ENCODE measurements at regions not wholly inside any gene's neighbourhood (a gene's known extent, or its start where the extent isn't known, plus 50 kb on each side); places are given as distances from the start of the nearest gene placed in this dataset.

DNA sequence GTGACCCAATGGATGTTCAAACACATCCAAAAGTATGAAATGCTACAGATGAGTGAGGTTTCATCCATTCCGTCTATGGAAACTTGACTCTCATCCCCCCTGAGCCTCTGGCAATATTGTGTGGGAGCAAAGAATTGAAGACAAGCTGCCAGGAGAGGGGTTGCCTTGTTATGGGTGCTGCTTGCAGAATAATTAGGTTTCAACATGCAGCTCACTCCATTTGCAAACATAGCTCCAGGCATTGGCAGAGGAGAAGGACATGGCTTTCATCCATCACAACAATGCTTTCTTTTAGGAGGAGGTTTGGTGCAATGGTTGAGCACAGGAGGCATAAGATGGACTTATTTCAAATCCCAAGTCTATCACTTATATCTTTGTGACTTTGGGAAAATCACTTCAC is 220.7 kb upstream of the SRRM4 start:
- no peaks in the 10 kb centered on the region for H3K36me3 ChIP-seq (replicated peaks in 1 of 2; ENCODE audit: control extremely low read depth in 1 of 2, control insufficient read depth in 1 of 2, extremely low read depth in 1 of 2, insufficient read depth in 2 of 2, low read length in 1 of 2)
- Mint-ChIP-seq H3K9me3 (ENCODE audit: insufficient read depth) (no peaks in the 10 kb centered on the region), H3K27me3 (peaks cover 3% of the 10 kb centered on the region), H3K4me1 (no peaks in the 10 kb centered on the region), H3K4me3 (no peak overlapping the region), H3K27ac (no peak overlapping the region)
- no peak for ATAC-seq (ENCODE audit: low read depth)
- intact Hi-C loops (cut with micrococcal nuclease): no loop called here
- H2AFZ ChIP-seq (ENCODE audit: insufficient read depth, low read depth, low read length, poor library complexity, severe bottlenecking): no peak overlapping the region
- no CpG with 5 or more reads among the region's 1 CpG for WGBS (ENCODE audit: insufficient coverage)
- no peak overlapping the region for H3K4me2 ChIP-seq (replicated peaks; ENCODE audit: low read depth, low read length, poor library complexity, severe bottlenecking)
- no peak overlapping the region for H3K4me3 ChIP-seq (ENCODE audit: control extremely low read depth in 1 of 5, extremely low read depth in 1 of 5, insufficient read depth in 1 of 5, low read depth in 2 of 5, low read length in 4 of 5)
- H3K79me2 ChIP-seq (ENCODE audit: control insufficient read depth, insufficient read depth, low read length): no peaks in the 10 kb centered on the region
- H3K9me3 ChIP-seq (ENCODE audit: control extremely low read depth in 1 of 3, control insufficient read depth in 2 of 3, insufficient read depth in 1 of 3, low read length in 2 of 3): peaks cover 0 to 7% (median 0%) of the 10 kb centered on the region in 3 donors
- no peak overlapping the region for H3K9ac ChIP-seq (ENCODE audit: low read length)
- no peaks in the 10 kb centered on the region for H3K27me3 ChIP-seq (replicated peaks in 1 of 4; ENCODE audit: control extremely low read depth in 1 of 4, control insufficient read depth in 3 of 4, insufficient read depth in 4 of 4, low read length in 3 of 4)
- no peaks in the 10 kb centered on the region for H3K4me1 ChIP-seq (ENCODE audit: control insufficient read depth in 2 of 2, insufficient read depth in 2 of 2, low read length in 2 of 2)
- no peak for DNase-seq
- H4K20me1 ChIP-seq (ENCODE audit: control insufficient read depth, insufficient read depth, low read length, poor library complexity, severe bottlenecking): no peaks in the 10 kb centered on the region
- TF ChIP-seq EZH2 (IDR thresholded peaks at IDR 0.05; ENCODE audit: borderline replicate concordance, insufficient read depth, low read depth, low read length, poor library complexity, severe bottlenecking): no peak
- TF ChIP-seq, protein P1, sequence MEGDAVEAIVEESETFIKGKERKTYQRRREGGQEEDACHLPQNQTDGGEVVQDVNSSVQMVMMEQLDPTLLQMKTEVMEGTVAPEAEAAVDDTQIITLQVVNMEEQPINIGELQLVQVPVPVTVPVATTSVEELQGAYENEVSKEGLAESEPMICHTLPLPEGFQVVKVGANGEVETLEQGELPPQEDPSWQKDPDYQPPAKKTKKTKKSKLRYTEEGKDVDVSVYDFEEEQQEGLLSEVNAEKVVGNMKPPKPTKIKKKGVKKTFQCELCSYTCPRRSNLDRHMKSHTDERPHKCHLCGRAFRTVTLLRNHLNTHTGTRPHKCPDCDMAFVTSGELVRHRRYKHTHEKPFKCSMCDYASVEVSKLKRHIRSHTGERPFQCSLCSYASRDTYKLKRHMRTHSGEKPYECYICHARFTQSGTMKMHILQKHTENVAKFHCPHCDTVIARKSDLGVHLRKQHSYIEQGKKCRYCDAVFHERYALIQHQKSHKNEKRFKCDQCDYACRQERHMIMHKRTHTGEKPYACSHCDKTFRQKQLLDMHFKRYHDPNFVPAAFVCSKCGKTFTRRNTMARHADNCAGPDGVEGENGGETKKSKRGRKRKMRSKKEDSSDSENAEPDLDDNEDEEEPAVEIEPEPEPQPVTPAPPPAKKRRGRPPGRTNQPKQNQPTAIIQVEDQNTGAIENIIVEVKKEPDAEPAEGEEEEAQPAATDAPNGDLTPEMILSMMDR (IDR thresholded peaks at IDR 0.05): no peak
- no peak overlapping the region for H3K27ac ChIP-seq (ENCODE audit: low read length in 2 of 2)
- POLR2A ChIA-PET: interaction anchor here (0.6 kb wide), 1 partner anchor 388 kb away, joined by 3 read pairs; the partner anchor contains the start of gene TAOK3
- CTCF ChIA-PET: no interaction called here

DNA sequence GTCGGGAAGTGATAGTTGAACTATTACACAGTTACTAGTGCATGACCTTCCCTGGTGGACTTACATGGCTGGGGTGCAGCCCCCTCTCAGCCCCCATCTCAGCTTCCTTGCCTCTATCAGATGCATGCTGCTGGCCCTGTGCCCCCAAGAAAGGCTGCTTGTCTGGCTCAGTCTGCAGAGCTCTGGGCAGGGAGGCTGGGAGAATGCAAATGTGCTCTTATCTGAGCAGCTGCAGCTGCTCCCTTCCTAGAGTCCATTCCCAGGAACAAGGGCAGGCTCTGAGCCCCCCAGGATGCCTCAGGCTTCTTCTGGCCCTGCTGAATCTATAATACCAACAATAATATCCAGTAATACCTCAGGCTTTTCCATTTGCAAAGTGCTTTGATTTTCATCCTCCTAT is 218.1 kb upstream of the SRRM4 start:
- H3K4me1 ChIP-seq (ENCODE audit: control insufficient read depth in 2 of 2, insufficient read depth in 2 of 2, low read length in 2 of 2): no peaks in the 10 kb centered on the region
- no peak overlapping the region for H3K27ac ChIP-seq (ENCODE audit: low read length in 2 of 2)
- Mint-ChIP-seq H3K4me1 (no peaks in the 10 kb centered on the region), H3K27ac (no peak overlapping the region), H3K4me3 (no peak overlapping the region), H3K9me3 (ENCODE audit: insufficient read depth) (no peaks in the 10 kb centered on the region), H3K27me3 (no peaks in the 10 kb centered on the region)
- peaks cover 0 to 7% (median 0%) of the 10 kb centered on the region in 3 donors for H3K9me3 ChIP-seq (ENCODE audit: control extremely low read depth in 1 of 3, control insufficient read depth in 2 of 3, insufficient read depth in 1 of 3, low read length in 2 of 3)
- no peak overlapping the region for H3K4me3 ChIP-seq (ENCODE audit: control extremely low read depth in 1 of 5, extremely low read depth in 1 of 5, insufficient read depth in 1 of 5, low read depth in 2 of 5, low read length in 4 of 5)
- ChIA-PET POLR2A (no interaction called here), CTCF (no interaction called here)
- H4K20me1 ChIP-seq (ENCODE audit: control insufficient read depth, insufficient read depth, low read length, poor library complexity, severe bottlenecking): no peaks in the 10 kb centered on the region
- intact Hi-C loops (cut with micrococcal nuclease): no loop called here
- ATAC-seq (ENCODE audit: low read depth) (no peak), DNase-seq (no peak)
- 100% methylated on average over 1 of the region's 1 CpG for WGBS (ENCODE audit: insufficient coverage)
- no peak overlapping the region for H2AFZ ChIP-seq (ENCODE audit: insufficient read depth, low read depth, low read length, poor library complexity, severe bottlenecking)
- no peak overlapping the region for H3K9ac ChIP-seq (ENCODE audit: low read length)
- TF ChIP-seq EZH2 (IDR thresholded peaks at IDR 0.05; ENCODE audit: borderline replicate concordance, insufficient read depth, low read depth, low read length, poor library complexity, severe bottlenecking): no peak
- TF ChIP-seq, protein P1 (IDR thresholded peaks at IDR 0.05): no peak
- no peaks in the 10 kb centered on the region for H3K36me3 ChIP-seq (replicated peaks in 1 of 2; ENCODE audit: control extremely low read depth in 1 of 2, control insufficient read depth in 1 of 2, extremely low read depth in 1 of 2, insufficient read depth in 2 of 2, low read length in 1 of 2)
- H3K79me2 ChIP-seq (ENCODE audit: control insufficient read depth, insufficient read depth, low read length): no peaks in the 10 kb centered on the region
- no peaks in the 10 kb centered on the region for H3K27me3 ChIP-seq (replicated peaks in 1 of 4; ENCODE audit: control extremely low read depth in 1 of 4, control insufficient read depth in 3 of 4, insufficient read depth in 4 of 4, low read length in 3 of 4)
- H3K4me2 ChIP-seq (replicated peaks; ENCODE audit: low read depth, low read length, poor library complexity, severe bottlenecking): no peak overlapping the region
